GM19467 (cell line): ENCODE measurements at regions not wholly inside any gene's neighbourhood (a gene's known extent, or its start where the extent isn't known, plus 50 kb on each side); places are given as distances from the start of the nearest gene placed in this dataset.
"Not testable (repeated sequence)": the region's sequence is repeated elsewhere in the genome, so short reads cannot be mapped to it uniquely, and the experiment has no call there.

Experiments used
- ATAC-seq: cut with Tn5 transposase; IDR thresholded peaks from one replicate; pipeline ENCODE4 v1.9.1; 2021; ENCODE audit warnings: mild to moderate bottlenecking, moderate library complexity; ENCODE audit not compliant: unreplicated experiment

DNA sequence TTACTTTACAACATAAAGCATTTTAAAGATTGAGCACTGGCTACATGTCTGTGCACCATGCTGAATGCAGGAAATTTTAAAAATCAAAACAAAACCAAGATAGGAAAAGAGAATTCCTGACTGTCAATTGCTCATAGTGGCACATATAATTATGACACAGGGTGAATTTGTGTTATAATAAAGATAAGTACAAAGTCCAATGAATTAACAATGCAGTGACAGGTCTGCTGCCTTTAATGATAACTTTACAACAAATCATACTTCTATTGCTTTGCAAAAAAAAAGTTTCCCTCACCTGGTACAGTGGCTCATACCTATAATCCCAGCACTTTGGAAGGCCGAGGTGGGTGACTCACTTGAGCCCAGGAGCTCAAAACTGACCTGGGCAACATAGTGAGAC is 93.8 kb upstream of the OSBPL8 start:
- no peak for ATAC-seq

DNA sequence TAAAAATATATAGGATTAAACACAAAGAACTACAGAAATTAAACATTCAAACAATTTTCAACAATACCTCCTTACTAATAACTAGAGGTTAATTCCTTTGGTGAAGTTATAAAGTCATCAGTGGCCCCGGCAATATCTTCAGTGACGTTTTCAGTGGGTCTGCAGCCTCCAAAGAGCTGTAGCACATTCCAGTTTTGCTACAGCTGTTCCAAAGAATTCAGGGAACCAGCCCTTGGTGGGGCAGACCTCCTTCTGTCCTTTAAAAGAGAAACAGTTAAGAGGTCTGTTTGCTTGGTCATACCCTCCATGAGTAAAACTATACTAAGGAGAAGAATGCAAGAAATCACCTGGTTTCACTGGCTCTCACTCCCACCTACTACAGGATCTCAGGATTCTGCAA is 99.2 kb upstream of the ZDHHC17 start:
- ATAC-seq: no peak

DNA sequence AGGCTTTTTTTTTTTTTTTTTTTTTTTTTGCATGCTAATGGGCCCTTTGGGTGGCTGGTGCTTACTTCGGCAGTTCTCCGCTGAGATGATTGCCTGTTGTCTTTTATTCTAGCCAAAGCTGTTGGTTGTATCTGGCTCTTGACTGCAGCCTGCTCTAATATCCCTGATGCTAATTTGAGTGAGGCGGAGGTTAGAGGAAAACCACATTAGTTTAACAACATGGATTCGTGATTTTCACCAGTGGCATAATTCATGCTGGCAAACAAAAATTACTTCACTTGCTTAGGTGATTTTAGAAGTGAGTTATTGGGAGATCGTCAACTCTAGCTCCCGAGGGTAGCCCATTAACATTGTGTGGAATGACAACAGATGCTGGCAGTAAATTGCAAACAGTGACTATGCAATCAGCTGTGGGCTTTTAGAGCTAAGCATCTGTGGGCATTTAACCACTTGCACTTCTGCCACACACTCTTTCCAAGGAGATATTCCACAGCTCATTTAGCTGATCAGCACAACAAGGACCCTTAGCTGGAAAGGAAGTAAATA is 97.6 kb upstream of the ZDHHC17 start:
- no peak for ATAC-seq

DNA sequence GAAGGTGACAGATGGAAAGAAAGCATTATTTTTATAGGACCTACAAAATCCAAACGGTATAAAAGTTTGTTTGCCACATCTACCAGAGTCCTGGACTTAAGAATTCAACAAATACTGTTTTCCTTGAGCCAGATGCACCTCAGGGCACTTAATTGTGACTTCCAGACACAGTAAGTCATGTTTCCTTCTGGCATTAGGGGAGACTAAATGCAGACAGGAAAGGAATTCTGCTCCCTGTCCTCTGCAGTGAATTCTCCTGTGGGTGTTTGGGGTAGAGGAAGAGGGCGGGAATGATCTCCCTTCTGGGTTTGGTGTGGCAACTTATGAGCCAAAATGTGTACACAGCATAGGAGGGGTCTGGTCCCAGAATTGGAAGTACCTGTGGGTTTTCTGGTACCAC is 93.9 kb upstream of the ZDHHC17 start:
- no peak for ATAC-seq

DNA sequence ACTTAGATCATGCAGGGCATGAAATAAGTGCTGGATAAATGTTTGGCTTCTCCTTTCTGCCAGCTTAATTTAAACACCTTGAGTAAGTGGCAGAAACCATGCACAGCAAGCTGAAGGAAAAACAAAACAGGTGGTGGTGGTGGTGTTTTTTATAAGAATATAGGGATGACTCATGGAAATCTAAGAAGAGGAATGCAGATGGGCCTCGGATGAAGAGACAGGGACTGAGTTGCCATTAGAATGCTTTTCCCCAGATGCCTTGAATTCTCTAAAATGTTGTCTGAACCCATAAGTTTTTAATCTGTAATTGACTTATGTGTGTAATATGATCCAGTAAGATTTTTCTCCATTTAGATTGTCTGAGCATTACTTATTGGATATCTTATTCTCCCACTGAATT is 93.1 kb upstream of the ZDHHC17 start:
- ATAC-seq: no peak

DNA sequence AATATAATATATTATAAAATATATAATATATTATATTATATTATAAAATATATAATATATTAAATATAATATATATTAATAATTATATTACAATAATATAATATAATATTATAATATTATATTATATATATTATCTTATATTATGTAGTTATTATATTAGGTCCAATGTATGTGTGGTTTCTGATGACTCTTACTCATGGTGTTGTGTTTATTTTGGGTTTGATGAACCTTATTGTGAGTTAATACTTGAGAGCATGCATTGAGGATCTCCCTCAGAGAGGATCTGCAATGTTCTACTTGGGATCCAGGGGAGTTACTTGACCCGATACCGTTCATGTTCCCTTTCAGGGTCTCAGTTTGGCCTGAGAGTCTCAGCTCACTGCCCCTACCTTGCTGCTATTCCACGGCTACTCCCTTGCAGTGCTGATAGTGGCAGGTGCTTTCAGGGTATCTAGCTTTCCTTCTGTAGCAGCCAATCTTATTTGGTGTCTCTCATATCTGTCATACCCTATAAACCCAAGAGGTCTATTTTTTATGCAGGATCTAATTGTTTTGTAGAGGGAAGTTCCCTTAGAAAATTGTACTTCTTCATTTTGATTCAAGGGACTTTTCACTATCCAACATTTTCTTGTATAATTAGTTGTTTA is 89.1 kb upstream of the ZDHHC17 start:
- ATAC-seq: no peak

DNA sequence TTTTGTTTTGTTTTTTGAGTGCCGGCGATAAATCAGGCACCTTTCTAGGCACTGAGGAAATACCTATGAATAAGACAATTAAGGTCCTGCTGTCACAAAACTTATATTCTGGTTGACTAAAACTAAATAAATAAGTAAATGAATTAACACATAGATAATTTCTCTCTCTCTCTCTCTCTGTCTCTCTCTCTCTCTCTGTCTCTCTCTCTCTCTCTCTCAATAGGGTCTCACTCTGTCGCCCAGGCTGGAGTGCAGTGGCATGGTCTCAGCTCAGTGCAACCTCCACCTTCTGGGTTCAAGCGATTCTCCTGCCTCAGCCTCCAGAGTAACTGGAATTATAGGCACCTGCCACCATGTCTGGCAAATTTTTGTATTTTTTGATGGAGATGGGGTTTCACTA is 87.7 kb upstream of the ZDHHC17 start:
- not testable (repeated sequence) for ATAC-seq

DNA sequence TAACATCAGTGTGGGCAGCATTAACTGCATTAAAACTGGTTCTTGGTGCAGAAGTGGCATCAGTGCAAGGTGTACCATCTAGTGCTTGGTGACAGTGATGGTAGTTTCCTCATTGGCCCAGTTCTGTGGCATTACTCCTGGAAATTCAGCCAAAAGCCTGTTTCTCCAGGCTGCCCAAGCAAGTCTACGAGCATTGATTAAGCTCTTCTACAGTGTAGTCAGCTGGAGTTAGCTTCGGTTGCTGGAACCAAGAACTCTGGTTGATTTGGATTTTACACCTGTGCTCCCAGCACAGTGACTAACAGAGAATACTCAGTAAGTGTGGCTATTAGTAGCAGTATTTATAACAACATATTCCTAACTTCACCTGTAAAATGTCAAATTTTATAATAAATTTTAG is 84.9 kb upstream of the ZDHHC17 start:
- no peak for ATAC-seq

DNA sequence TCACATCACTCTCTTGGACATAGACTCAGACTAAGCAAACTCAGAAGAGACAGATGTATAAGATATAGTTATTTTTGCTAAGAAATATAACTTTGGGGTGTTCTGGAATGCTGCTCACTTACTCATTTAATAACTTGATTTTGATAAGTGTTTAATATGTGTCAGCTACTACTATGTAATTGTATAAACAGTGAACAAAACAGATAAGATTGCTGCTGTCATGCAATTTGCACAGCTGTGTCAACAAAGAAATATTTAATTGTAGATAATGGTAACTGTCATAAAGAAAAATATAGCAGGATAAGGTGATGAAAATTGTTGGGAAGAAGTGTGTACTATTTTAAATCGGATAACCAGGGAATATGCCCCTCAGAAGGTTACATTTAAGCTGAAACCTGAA is 84.1 kb upstream of the ZDHHC17 start:
- ATAC-seq: no peak

DNA sequence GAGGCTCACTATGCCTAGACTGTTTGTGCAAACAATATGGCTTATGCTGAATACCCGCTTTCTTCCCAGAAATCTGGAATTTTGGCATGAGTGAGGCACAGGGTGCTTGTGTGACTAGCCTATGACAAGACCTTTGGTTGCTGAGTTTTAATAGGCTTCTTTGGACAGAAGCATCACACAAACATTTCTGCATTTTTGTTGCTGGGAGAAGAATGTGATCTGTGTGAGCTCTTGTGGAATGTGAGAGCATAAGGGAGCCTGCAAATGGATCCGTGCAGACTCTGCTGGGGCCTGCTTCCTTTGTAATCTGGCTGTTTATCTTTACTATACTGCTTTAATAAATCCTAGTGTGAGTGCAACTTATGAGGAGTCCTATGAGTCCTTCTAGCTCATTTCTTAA is 83.0 kb upstream of the ZDHHC17 start:
- ATAC-seq: no peak

DNA sequence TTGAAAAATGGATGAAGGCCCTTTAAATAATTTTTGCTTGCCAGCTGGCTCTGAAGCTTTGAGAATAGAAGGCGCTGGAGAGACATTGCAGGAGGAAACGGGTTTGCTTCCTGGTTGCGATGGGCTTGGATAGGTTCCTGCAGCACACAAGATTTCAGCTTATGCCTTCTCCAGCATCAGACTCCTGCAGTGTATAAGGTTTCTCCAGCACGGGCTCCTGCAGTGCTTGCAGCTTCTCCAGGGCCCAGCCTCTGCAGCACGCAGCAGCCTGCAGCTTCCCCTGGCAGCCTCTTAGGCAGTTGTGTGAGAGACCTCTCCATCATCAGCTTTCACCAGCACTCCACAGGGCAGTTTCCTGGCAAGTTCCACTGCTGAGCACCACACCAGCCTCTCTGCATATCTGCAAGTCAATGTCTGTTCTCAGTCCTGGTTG is 78.7 kb upstream of the ZDHHC17 start:
- ATAC-seq: no peak

DNA sequence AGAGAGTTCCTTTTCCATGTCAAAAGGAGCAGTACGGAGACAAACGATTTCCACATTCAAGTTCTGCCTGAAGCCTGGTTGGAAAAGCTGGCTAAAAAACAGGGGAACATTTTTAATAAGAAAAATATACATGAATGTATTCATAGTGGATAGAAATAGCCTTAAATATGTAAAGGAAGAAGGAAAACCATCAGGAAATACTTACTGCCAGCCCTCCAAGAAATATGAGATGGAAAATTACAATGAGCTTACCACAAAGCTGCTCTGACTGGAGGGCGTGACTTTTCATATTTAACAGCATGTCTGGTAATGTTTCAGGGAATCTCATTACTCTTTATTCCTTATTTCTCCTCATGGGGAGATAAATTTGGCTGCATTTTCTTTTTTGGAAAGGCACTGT is 75.9 kb upstream of the ZDHHC17 start:
- no peak for ATAC-seq

DNA sequence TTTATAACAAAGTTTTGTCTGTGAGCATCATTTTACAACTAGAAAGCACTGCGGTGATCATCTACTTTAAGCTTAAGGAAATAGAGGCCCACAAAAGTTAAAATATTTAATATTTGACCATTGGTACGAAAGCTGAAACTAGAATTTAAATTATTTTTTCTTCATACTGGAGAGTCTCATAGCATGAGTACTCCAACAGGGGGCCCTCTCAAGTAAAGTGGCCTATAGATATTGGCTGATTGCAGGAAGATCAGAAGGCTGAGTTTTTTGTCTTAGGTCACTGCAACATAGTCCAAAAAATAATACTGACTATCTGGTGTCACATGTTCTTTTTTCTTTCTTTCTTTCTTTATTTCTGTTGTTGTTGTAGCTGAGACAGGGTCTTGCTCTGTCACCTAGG is 75.3 kb upstream of the ZDHHC17 start:
- ATAC-seq: no peak

DNA sequence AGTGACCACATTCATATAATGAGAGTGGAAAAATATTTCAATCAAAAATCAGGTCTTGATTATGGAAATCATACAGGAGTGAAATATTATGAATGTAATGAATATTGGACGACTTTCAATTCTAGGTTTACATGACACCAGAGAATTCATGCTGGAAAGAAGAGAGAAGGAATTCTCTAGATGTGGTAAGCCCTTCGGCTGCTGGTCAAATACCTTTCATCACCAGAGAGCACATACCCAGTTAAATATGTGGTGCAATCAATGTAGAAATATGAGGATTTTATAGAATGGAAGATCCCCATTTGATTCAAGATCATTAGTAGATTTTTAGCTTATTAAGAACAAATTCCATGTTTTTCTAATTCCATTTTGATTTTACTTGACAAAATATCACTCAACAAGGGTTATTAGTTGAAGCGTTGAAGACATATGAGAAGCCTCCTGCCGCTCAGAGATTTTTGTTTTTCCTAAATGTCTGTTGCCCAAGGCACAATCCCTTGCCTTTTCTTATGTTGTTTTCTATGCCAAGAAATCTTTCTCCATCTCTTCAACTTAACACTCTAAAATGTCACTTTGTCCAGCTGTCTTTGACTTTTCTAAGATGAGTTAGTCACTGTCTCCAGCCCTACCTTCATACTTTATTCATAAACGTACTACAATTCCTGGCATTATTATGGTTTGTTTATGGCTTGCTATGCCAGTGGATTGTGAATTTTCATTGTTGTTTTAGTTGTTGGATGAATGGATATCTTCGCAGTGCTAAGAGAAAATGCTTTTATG is 72.8 kb upstream of the ZDHHC17 start:
- no peak for ATAC-seq

DNA sequence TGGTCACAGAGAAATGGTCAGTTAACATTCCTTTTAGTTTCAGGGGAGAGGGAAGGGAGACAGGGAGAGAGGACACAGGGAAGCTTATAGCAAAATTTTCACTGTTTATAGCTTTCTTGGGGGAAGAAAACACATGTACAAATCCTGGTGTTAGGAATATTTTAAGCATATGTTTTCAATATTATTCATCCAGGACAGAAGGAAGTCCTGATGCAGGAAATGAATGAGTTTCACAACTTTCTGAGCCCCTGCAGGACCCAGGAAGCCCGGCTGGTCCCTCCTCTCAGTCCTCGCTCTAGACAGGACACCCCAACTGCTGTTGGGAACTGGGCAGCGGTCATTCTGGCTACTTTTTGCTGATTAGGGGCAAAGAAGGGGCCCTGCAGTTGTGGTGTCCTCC is 71.1 kb upstream of the ZDHHC17 start:
- ATAC-seq: no peak

DNA sequence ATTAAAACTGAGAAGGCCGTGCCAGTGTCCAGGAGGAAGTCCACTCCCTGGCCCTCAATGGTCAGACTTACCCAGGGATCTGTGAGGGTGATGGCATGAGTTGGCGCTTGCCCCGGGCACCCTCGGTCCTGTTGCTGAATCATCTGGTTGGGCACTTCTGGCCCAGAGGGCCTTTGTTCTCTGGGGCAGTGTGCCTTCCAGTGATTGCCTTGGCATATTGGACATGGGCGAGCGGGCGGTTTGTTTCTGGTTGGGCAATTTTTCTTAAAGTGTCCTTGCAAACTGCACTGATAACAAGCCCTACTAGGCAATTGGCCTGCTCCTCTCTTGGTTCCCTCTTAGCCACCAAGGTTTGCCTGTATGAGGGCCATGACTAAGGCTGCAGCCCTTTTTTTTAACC is 69.5 kb upstream of the ZDHHC17 start:
- ATAC-seq: no peak

DNA sequence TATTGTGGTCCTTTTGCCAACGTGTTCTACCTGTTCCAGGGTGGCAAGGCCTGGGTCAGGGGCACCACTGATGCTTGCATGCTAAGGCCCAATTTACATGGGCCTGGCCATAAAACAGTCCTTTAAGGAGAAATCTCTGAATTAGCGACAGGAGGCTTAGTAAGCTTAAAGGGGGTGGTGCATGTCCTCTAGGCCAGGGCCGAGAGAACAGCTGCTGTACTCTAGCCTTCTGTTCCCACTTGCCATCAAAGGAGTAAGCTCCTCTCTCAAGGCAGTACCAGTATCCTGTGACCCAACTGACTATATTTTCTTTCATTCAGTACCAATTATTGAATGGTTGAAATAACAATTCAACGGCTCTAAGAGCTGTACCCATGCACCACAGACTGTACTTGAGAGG is 67.7 kb upstream of the ZDHHC17 start:
- ATAC-seq: no peak

DNA sequence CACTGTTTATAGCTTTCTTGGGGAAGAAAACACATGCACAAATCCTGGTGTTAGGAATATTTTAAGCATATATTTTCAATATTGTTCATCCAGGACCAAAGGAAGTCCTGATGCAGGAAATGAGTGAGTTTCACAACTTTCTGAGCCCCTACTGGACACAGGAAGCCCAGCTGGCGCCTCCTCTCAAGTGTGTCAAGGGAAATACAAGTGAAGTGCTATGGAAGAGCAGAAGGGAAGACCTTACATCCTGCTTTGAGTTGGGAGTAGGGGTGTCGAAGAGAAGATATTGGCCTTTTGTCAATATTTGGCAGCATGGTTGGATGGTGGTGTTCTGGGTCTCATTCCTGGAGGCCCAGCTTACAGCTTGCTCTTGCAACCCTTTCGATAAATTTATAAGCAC is 66.1 kb upstream of the ZDHHC17 start:
- ATAC-seq: no peak

DNA sequence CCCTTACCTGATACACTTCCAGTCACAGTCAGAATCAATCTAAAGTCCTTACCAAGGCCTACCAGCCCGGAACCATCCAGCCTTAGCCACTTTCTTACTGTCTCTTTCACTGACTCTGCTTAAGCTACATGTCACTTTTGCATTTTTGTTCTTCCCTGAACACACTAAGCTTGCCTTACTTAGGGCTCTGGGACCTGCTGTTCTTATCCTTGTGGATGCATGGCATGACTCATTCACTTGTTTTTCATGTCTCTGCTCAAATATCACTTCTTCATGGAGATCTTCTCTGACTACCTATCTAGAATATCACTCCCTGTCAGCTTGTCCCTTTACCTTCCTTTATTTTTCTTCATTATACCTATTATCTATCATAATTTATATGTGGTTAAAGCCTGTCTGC is 65.6 kb upstream of the ZDHHC17 start:
- ATAC-seq: no peak

DNA sequence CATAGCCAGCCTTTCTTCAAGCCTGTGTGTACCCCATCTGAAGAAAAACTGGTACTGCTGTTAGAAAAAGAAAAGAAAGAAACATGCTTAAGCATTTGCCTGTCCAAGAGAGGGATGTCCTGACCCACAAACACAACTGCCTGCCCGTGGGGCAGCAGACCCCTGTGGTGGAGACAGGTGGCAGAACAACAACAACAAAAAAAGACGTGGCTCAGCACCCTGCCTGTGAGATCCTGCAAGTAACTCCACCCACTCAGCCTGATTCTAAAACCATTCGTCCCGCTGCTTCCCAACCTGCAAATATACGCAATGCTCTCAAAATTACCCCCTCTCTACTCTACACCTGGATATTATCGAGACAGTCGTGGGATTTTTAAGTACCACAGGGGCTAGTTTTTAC is 64.9 kb upstream of the ZDHHC17 start:
- ATAC-seq: no peak

DNA sequence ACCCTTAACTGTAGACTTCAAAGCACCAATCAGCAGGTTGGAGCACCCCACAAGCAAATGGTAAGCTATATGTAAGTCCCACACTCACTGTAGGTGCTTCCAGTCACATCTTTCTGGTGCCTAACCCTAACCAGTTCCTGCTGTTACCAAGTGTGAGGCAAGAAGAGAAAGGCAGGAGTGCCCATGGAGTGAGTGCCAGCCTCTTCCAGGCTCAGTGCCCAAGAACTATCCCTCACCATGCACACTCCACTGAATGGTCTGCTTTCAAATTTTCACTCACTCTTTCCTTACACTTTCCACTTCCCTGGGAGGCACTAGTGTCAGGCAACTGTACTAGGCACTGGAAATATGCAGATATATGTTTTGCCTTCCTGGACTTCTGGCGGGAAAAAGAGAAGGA is 62.2 kb upstream of the ZDHHC17 start:
- no peak for ATAC-seq

DNA sequence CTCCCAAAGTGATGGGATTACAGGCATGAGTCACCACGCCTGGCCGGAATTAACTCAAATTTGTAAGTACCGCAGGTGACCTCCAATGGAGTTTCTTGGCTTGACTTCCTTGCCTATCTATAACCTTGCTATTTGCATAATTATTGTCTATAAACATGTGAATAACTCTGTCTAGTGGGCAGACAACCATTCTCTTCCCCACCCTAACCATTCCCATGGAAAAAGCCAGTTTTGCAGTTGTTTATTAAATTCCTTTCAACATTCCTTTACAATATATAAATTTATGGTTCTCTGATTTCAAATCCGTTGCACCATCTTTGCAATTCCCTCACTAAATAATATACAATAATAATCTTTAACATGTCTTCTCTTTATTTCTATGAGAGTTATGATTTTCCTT is 61.0 kb upstream of the ZDHHC17 start:
- ATAC-seq: no peak

DNA sequence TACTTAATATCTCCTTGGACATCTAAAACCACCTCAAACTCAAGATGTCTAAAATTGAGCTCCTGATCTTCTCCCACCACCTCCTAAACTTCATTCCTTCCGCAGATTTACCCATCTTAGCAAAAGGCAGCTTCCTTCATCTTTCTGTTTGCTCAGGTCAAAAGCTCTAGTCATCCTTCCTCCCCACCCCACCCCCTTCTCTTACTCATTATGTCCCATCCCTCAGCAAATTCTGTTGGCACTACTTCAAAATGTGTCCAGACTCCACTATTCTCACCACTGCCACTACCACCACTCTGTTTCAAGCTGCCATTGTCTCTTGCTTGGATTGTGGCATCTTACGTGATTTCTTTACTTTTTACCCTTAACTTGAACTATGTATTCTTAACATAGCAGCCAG is 59.2 kb upstream of the ZDHHC17 start:
- no peak for ATAC-seq
